NOMO-1 (cell line): ENCODE measurements at regions not wholly inside any gene's neighbourhood (a gene's known extent, or its start where the extent isn't known, plus 50 kb on each side); places are given as distances from the start of the nearest gene placed in this dataset.
"Not testable (repeated sequence)": the region's sequence is repeated elsewhere in the genome, so short reads cannot be mapped to it uniquely, and the experiment has no call there.

Source experiments
- DNase-seq, 2 experiments: peaks; one replicate each; lab custom pipeline; 2025; ENCODE audit not compliant: unreplicated experiment in 2 of 2; lab: John Stamatoyannopoulos, UW

- DNase-seq = no peak
Measured at GRCh38 chr2:120528051-120528692, 182.2 kb downstream of the INHBB start.

GRCh38 chr2:120528693-120529076 lies 182.7 kb downstream of the INHBB start:
- no peak for DNase-seq

DNA sequence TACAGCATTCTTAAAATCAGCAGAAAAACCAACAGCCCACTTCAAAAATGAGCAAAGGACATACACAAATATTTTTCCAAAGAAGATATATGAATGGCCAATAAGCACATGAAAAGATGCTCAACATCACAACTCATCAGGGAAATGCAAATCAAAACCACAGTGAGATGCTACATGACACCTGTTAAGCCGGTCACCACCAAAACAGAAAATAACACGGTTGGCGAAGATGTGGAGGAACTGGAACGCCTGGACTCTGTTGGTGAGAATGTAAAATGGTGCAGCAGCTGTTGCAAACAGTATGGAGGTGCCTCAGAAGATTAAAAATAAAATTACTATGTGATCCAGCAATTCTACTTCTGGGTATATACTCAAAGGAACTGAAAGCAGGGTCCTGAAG lies 184.8 kb downstream of the INHBB start:
- DNase-seq = no peak

GRCh38 chr2:120531365-120531764 lies 185.4 kb downstream of the INHBB start:
- DNase-seq = peak in 1 of 2 experiments; percentile 40

DNA sequence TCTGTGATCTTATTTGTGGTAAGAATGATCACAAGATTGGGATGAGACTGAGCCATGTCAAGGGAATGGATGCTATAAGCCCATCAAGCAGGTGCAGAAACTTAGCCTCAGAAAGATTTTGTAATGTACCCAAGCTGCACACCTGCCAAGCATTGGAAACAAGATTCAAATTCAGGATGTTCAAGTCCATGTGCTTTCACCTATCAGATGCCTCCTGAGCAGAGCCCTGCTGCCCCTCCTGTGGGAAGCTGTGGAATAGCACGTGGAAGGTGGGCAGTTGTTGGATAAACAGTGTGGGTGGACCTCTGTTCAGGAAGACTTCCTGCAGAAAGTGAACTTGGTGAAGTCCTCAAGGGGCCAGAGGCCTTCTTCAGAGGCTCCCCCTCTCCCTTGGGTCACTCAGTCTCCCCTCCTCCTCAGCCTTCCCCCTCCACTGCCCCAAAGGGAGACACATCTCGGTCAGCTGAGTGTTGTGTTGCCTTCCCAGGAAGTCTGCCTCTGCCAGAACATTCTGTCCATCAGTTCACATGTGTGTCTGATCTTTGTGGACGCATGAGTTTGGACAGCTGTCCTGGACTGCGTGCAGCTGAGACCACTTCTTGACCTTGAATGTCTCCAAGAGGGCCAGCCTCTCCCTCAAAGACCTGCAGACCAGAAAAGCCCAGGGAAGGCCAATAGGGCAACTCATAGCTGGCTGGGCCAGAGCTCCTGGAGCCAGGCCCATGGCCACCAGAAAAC lies 186.1 kb downstream of the INHBB start:
- no peak for DNase-seq

- no peak for DNase-seq
Measured at GRCh38 chr2:120533625-120534024, 187.7 kb downstream of the INHBB start.

GRCh38 chr2:120534457-120534856 lies 188.5 kb downstream of the INHBB start:
- no peak for DNase-seq

DNA sequence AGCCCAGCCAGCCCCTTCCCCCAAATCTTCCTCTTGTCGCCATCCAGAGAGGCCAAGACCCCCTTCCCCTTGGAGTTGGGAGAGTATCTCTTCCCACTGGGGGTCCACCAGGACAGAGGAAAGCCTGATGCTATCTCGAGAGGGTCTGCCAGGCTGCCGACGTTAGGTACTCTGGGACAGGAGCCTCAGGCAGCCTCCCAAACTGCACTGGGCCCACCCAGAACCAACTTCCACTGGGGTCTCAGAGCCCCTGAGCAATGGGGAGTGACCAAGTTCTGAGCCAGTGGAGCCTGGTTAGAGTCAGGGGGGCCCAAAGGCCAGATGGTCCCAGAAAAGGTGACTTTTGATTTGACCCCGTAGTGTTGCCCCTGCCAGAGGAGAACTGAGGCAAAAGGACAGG lies 189.1 kb downstream of the INHBB start:
- no peak for DNase-seq

DNA sequence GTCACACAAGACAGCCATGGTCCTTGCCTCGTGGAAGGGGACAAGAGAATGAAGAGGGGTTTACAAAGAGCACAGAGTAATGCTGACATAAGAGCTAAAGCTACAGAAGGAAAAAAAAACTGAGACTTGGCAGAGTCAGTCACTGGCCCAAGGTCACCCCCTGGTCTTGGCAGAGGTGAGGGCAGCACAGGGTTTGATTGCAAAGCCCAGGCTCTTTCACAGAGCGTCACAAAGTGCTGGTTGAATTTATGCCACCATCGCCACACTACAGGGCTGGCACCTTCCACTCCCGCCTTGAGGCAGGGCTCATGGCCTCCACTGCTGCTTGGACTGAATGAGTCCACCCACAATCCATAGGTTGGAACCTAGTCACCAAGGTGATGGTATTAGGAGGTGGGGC lies 190.2 kb downstream of the INHBB start:
- no peak for DNase-seq

DNA sequence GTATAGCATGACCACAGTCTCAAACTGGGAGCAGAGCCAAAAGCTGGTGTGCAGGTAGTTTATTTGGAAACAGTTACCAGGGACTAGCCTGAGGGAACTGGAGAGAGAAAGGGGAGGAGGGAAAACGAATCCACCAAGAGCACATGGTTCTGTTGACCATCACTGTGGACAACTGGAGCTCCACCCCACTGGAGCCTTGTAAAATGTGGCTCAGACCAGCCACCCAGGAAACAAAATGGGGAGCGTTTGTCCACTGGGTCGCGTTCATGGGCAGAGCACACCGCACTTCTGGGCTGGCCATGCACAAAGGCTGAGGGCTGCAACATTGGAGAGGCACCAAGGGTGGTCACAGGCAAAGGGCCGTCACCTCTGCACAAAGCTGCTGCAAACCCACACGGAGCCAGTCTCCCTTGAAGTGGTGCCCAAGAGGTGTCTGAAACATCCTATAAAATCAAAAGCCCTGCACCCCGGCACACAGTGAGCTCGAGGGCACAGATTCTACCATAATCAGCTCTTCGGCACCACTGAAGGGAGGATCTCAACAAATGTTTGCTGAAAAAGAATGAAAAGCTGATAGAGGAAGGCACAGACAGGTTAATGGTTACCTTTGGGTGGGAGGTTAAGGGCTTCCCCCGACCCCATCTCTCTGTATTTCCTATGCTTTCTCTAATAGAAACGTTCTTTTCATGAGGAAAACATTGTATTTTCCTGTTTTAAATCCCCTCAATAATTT lies 192.9 kb downstream of the INHBB start:
- no peak for DNase-seq

GRCh38 chr2:120539424-120539936 lies 193.5 kb downstream of the INHBB start:
- DNase-seq = no peak

DNA sequence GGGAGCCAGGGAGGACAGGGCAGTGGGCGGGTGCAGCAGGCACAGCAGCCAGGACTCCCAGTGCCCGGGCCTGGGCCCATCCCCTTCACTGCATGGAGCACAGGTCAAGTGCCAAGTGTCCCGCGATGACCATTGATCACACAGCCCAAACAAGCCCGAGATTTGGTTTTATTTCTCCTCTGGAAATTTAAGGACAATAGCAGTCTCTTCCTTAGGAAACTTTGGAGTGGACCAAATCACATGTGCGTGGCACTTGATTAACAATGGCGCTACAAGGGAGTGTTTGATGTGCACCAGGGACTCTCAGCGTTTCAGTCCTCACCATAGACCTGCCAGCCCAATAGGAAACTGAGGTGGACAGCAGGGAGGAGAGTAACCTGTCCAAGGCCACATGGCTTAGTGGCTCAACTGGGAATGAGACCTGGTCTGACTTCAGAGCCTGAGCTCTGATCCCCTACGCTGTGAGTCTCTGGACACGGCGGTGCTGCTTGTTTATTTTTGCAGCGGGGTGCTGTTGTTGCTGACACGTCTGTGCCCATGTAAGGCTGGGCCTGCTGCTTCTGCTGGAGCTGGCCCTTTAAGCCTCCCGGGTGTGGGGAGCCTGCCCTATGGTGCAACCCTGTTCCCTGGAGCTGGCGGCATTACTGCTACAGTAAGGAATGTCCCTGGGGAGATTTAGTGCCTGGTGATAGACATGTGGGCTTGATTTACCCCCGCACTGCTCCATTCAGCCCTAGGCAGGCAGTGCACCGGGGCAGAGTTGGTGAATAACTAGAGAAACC lies 194.2 kb downstream of the INHBB start:
- no peak for DNase-seq

GRCh38 chr2:120540719-120541552 lies 194.7 kb upstream of the GLI2 start:
- DNase-seq = no peak

- no peak for DNase-seq
Measured at GRCh38 chr2:120541553-120541932, 194.1 kb upstream of the GLI2 start.

GRCh38 chr2:120541972-120542670 lies 193.5 kb upstream of the GLI2 start:
- DNase-seq = no peak

GRCh38 chr2:120542911-120543527 lies 192.6 kb upstream of the GLI2 start:
- no peak for DNase-seq

DNA sequence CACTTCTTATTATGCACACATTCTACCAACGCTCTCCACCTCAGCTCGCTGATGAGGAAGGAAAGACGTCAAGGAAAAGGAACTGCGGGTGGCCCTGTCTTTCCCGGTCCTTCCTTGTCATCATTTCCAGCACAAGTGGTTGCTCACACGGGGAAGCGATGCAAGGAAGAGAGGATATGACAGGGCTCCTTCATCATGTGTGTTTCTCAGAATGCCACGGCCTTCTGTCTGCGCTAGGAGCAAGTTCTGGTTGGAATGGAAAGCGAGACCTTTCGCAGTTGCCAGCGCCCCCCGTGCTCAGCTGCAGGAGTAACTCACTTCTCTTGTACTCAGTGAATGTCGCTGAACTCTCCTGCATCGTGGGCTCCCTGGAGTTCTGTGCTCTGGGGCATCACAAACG lies 191.8 kb upstream of the GLI2 start:
- no peak for DNase-seq

GRCh38 chr2:120544522-120544921 lies 191.1 kb upstream of the GLI2 start:
- DNase-seq = no peak

DNA sequence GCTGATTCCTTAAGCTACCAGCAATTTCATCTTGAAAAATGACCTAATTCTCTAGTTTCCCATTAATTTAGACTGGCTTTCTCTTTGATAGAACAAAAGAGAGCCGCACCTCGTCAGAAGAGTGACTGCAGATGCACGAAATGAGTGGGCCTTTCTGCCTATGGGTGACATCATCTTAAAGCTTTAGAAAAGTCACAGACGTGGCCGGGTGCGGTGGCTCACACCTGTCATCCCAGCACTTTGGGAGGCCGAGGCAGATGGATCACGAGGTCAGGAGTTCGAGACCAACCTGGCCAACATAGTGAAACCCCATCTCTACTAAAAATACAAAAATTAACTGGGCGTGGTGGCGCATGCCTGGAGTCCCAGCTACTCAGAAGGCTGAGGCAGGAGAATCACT lies 190.7 kb upstream of the GLI2 start:
- DNase-seq = not testable (repeated sequence)
